ENCODE measurements at regions not wholly inside any gene's neighbourhood (a gene's known extent, or its start where the extent isn't known, plus 50 kb on each side); places are given as distances from the start of the nearest gene placed in this dataset.
"Not testable (repeated sequence)": the region's sequence is repeated elsewhere in the genome, so short reads cannot be mapped to it uniquely, and the experiment has no call there.

GRCh38 chr21:8233000-8233399 is 2288.4 kb upstream of the TPTE start:
- not testable (repeated sequence) for TF ChIP-seq EZH2 (IDR thresholded peaks at IDR 0.05; ENCODE audit: insufficient read depth, poor library complexity, severe bottlenecking); EZH2phosphoT487 (IDR thresholded peaks at IDR 0.05; ENCODE audit: insufficient read depth, low read depth)
